ENCODE measurements at regions not wholly inside any gene's neighbourhood (a gene's known extent, or its start where the extent isn't known, plus 50 kb on each side); places are given as distances from the start of the nearest gene placed in this dataset.
A peak's percentile ranks its signal among the peaks of the same experiment; 100 is the strongest.

DNA sequence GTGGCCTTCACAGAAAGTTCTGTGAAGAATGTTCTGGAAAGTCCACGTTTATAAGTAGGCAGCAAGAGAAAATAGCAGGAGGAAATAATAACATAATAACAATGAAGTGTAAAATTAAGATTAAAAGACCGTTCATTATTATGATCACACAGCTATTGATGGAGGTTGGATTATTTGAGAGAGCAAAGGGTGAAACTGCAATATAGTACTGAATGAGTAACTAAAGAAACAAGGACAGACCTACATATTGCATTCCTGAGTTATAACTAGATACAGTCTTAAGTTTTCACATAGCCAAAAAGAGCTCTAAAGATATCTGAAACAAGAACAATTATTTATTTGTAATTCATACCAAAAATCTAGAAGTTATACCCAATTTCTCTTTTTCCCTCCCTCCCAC is 122.9 kb upstream of the TMEM164 start:
- peaks cover 0 to 3% (median 0%) of the 10 kb centered on the region in 9 donors for H3K4me1 ChIP-seq
- no peak overlapping the region for H3K27ac ChIP-seq
- H3K4me3 ChIP-seq: no peak overlapping the region
- ATAC-seq (no peak), DNase-seq (no peak)
- H3K9me3 ChIP-seq: no peaks in the 10 kb centered on the region
- 70 to 75% methylated on average over 2 of the region's 2 CpGs for WGBS, 2 donors
- H3K27me3 ChIP-seq: peaks cover 0 to 25% (median 0%) of the 10 kb centered on the region in 7 donors
- intact Hi-C loops (cut with DNase I): loop anchor here in 5 of 10 donors (10.0 kb wide), 2 partner anchors 165 to 385 kb away; no protein-coding TSS in a partner anchor
- no peaks in the 10 kb centered on the region for H3K36me3 ChIP-seq
- no peak for TF ChIP-seq CTCF (IDR thresholded peaks at IDR 0.05)

DNA sequence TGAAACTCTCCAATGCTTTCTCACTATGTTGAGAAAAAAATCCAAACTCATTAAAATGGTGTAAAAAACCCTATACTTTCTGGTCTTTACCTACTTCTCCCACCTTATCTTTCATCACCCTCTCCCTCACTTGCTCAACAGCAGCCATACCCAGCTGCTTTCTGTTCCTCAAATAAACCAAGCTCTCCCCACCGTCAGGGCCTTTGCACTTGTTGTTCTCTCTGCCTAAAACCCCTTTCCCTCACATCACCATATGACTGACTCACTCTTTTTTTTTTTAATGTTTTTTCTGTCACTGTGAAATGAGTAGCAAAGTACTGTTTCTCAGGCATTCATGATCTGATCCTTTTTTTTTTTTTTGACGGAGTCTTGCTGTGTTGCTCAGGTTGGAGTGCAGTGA is 122.3 kb upstream of the TMEM164 start:
- TF ChIP-seq CTCF (IDR thresholded peaks at IDR 0.05): no peak
- DNase-seq (no peak), ATAC-seq (no peak)
- intact Hi-C loops (cut with DNase I): loop anchor here in 5 of 10 donors (10.0 kb wide), 2 partner anchors 166 to 386 kb away; no protein-coding TSS in a partner anchor
- Histone ChIP-seq H3K27ac (no peak overlapping the region), H3K4me3 (no peak overlapping the region), H3K4me1 (peaks cover 0 to 3% (median 0%) of the 10 kb centered on the region in 9 donors), H3K27me3 (peaks cover 0 to 25% (median 0%) of the 10 kb centered on the region in 7 donors), H3K36me3 (no peaks in the 10 kb centered on the region), H3K9me3 (no peaks in the 10 kb centered on the region)
- 76 to 80% methylated on average over 2 of the region's 2 CpGs for WGBS, 2 donors

GRCh38 chrX:109886122-109886761 is 116.7 kb upstream of the TMEM164 start:
- Histone ChIP-seq H3K4me3 (no peak overlapping the region), H3K4me1 (peaks cover 0 to 41% (median 0%) of the 10 kb centered on the region in 9 donors), H3K9me3 (no peaks in the 10 kb centered on the region), H3K36me3 (no peaks in the 10 kb centered on the region), H3K27ac (peak overlapping the region in 1 of 10 donors; percentile 2), H3K27me3 (peaks cover 0 to 13% (median 0%) of the 10 kb centered on the region in 7 donors)
- DNase-seq (peak in 1 of 2 donors; percentile 9), ATAC-seq (no peak)
- intact Hi-C loops (cut with DNase I): loop anchor here in 7 of 10 donors (2.0 to 10.0 kb wide), 4 partner anchors 171 to 399 kb away; no protein-coding TSS in a partner anchor
- WGBS, 2 donors: 39 to 43% methylated on average over 4 of the region's 4 CpGs
- peak; percentile 18 to 78 (median 65) for TF ChIP-seq CTCF (IDR thresholded peaks at IDR 0.05)

- Histone ChIP-seq H3K27me3 (peaks cover 0 to 17% (median 0%) of the 10 kb centered on the region in 7 donors), H3K4me1 (peaks cover 0 to 41% (median 0%) of the 10 kb centered on the region in 9 donors), H3K27ac (peak overlapping the region in 1 of 10 donors; percentile 83), H3K4me3 (no peak overlapping the region), H3K36me3 (no peaks in the 10 kb centered on the region), H3K9me3 (no peaks in the 10 kb centered on the region)
- WGBS, 2 donors: 49 to 51% methylated on average over 4 of the region's 4 CpGs
- intact Hi-C loops (cut with DNase I): loop anchor here in 7 of 10 donors (2.0 to 10.0 kb wide), 4 partner anchors 175 to 402 kb away; no protein-coding TSS in a partner anchor
- TF ChIP-seq CTCF (IDR thresholded peaks at IDR 0.05): peak in 2 of 9 donors; percentile 7 to 34
- ATAC-seq (peak in 7 of 8 donors; percentile 34 to 64 (median 60)), DNase-seq (no peak)
Measured at GRCh38 chrX:109889289-109890006, 113.5 kb upstream of the TMEM164 start.
